Activated CD4-positive, alpha-beta T cell treated with anti-CD3 and anti-CD28 coated beads, Interleukin-2, Interleukin-4, amounts not matched to agents 100 ng/mL and 50 ng/mL, durations not matched to agents 16 hours and 8 hours (primary cell): ENCODE measurements at regions not wholly inside any gene's neighbourhood (a gene's known extent, or its start where the extent isn't known, plus 50 kb on each side); places are given as distances from the start of the nearest gene placed in this dataset.

Experiments used
- DNase-seq: peaks from one replicate; pipeline ENCODE4 v3.0.0-alpha.2; 2020; ENCODE audit warnings: low spot score

- no peak for DNase-seq
Observed at GRCh38 chr20:24718277-24718676, 230.8 kb upstream of the CST7 start.

- no peak for DNase-seq
Observed at GRCh38 chr20:24718696-24719095, 230.4 kb upstream of the CST7 start.

- no peak for DNase-seq
Observed at GRCh38 chr20:24720957-24721356, 228.1 kb upstream of the CST7 start.

- DNase-seq: no peak
Observed at GRCh38 chr20:24721891-24722568, 227.0 kb upstream of the CST7 start.

- DNase-seq: no peak
Observed at GRCh38 chr20:24722586-24722985, 226.5 kb upstream of the CST7 start.

- DNase-seq: no peak
Observed at GRCh38 chr20:24723186-24723585, 225.9 kb upstream of the CST7 start.

GRCh38 chr20:24723647-24724352, 225.3 kb upstream of the CST7 start:
- no peak for DNase-seq

GRCh38 chr20:24724982-24725533, 224.0 kb upstream of the CST7 start:
- no peak for DNase-seq

- DNase-seq: no peak
Observed at GRCh38 chr20:24727795-24728194, 221.3 kb upstream of the CST7 start.

GRCh38 chr20:24729896-24730605, 219.0 kb upstream of the CST7 start:
- no peak for DNase-seq

- no peak for DNase-seq
Observed at GRCh38 chr20:24730750-24731149, 218.3 kb upstream of the CST7 start.

- no peak for DNase-seq
Observed at GRCh38 chr20:24731312-24731711, 217.8 kb upstream of the CST7 start.

- DNase-seq: no peak
Observed at GRCh38 chr20:24732076-24732475, 217.0 kb upstream of the CST7 start.

- DNase-seq: no peak
Observed at GRCh38 chr20:24732599-24732998, 216.5 kb upstream of the CST7 start.

- no peak for DNase-seq
Observed at GRCh38 chr20:24733416-24733815, 215.7 kb upstream of the CST7 start.

- DNase-seq: no peak
Observed at GRCh38 chr20:24734139-24734538, 214.9 kb upstream of the CST7 start.

- no peak for DNase-seq
Observed at GRCh38 chr20:24735263-24735662, 213.8 kb upstream of the CST7 start.

- no peak for DNase-seq
Observed at GRCh38 chr20:24736131-24736843, 212.8 kb upstream of the CST7 start.

- no peak for DNase-seq
Observed at GRCh38 chr20:24736844-24737211, 212.2 kb upstream of the CST7 start.

- DNase-seq: no peak
Observed at GRCh38 chr20:24737212-24737850, 211.7 kb upstream of the CST7 start.

GRCh38 chr20:24738058-24738775, 210.9 kb upstream of the CST7 start:
- no peak for DNase-seq
